GM19395 (cell line): ENCODE measurements at regions not wholly inside any gene's neighbourhood (a gene's known extent, or its start where the extent isn't known, plus 50 kb on each side); places are given as distances from the start of the nearest gene placed in this dataset.

Experiments used
- ATAC-seq: cut with Tn5 transposase; IDR thresholded peaks from one replicate; pipeline ENCODE4 v1.9.1; 2021; ENCODE audit warnings: mild to moderate bottlenecking, moderate library complexity; ENCODE audit not compliant: unreplicated experiment

DNA sequence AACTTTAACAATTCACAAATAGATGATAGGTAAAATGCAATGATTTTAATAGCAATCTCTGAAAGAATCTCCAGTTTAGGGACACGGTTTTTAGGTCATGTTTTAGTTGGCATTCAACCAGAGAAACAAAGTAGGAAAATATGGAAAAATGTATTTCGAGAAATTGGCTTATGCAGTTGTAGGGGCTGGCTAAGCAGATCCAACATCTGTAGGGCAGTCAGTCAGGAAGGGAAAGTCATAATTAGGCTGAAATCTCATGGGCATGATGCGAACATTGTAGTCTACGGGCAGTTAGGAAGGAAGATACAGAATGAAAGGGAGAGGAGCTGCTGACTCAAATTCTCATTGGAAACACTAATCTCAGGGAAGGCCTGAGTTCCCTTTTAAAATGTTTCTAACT lies 1276.0 kb upstream of the ADGRL4 start:
- no peak for ATAC-seq

DNA sequence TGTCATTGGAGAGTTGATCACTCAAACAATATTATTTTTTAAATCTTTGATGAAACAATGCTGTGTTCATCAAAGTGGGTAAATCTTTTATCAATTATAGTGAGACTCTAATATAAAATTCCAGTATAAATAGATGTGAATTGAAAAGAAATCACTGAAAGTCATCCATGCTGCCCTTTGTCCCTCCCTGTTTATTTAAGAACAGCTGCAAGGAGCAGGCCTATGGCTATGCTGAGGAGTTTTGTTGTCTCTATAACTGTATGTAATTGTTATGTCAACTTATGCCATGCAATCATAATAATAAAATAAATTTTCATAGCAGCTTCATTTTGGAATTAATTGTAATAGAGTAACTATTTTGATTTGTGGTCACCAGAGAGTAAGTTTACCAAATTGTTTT lies 1272.4 kb upstream of the ADGRL4 start:
- no peak for ATAC-seq

DNA sequence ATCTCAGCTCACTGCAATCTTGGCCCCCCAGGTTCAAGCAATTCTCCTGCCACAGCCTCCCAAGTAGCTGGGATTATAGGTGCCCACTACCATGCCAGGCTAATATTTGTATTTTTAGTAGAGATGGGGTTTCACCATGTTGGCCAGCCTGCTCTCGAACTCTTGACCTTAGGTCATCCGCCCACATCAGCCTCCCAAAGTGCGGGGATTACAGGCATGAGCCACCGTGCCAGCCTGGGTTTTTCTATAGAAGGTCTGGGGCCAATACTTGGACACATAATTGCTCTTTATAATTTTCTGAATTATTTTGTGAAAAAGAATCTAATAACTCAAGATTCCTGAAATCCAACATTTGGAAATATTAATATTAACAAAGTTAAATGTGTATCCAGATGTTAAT lies 1267.7 kb upstream of the ADGRL4 start:
- no peak for ATAC-seq

DNA sequence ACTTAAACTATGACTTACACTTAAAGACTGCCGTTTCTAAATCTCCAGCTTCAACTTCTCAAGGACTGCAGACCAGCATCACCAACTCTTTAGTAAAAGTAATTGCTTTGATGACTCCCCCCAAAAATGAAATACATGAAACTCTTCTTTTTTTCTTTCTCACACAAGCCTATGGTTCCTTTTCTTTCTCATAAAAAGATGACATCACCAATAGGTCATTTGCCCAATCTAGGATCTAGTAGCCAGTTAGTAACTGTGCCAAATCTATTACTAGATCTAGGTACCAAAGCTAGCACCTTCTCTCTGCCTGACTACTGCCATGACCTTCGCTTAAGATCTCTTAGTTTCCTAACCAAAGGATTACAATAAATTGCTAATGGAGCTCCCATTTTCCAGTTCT lies 1266.0 kb upstream of the ADGRL4 start:
- no peak for ATAC-seq

DNA sequence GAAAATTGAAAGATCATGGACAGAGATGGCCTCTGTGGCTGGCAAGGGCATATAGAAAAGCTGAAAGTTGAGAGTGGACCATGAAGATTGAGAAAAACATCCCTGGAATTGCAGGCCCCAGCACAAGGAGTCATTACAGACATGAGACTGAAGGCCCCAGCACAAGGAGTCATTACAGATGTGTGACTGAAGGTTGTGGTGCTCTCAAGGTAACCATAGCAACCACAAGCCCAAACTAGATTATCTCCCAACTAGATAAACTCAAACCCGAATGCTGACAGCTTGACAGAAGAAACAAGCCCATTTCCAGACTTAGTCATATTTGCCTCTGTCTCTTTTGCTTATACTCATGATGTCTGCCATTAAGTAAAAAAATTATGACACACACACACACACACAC lies 1252.1 kb upstream of the ADGRL4 start:
- no peak for ATAC-seq

GRCh38 chr1:80251591-80251990 lies 1245.1 kb upstream of the ADGRL4 start:
- ATAC-seq, result no peak

DNA sequence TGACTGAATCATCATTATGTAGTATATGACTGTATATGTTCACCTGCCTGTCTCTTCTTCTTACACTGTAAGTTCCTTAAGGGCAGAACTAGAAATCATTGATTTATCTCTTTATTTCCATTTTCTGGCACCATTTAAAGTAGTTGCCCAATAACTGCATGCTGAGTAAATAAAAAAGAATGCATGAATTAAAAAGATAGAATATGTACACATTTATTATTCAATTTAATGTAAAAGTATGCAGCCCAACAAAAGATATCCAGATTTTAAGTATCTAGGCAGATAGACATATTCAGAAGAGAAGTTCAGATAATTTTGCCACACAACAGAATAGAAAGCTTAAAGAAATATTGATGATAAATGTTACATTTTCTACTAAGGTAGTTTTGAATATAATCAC lies 1244.6 kb upstream of the ADGRL4 start:
- ATAC-seq, result no peak

DNA sequence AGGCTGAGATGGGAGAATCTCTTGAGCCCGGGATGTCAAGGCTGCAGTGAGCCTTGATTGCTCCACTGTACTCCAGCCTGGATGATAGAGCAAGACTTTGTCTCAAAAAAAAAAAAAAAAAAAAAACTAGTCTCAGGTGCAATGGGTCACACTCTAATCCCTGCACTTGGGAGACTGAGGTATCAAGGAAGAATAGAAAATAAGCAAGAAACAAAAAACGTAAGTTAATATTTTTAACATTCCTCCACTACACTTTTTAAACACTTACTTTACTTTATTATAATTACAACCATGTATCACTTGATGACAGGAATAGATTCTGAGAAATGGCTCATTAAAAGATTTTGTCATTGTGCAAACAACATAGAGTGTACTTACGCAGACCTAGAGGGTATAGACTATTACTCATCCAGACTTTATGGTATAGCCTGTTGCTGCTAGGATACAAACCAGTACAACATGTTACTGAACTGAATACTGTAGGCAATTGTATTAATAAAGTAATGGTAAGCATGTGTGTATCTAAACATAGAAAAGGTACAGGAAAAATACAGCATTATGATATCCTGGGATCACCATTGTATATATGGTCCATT lies 1244.1 kb upstream of the ADGRL4 start:
- ATAC-seq, result no peak

DNA sequence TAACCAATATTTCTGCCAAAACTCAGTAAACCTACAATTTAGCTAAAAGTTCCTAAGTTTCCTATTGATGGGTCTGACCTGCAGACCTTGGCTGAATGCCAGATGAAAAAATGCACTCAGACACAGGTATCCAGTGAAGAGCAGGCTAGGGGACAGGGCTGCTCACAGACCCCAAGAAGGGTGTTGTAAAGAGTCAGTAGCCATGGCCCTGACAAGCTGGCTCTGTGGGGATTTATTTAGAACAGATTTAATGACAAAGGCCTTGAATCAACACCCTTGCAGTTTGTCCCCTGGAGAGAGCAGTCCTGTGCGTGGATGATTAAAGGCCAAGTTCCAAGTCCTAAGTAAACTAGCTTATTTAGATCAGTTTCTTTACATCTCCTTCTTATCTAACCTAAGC lies 1243.2 kb upstream of the ADGRL4 start:
- ATAC-seq, result no peak

GRCh38 chr1:80248886-80249285 lies 1242.4 kb upstream of the ADGRL4 start:
- no peak for ATAC-seq

DNA sequence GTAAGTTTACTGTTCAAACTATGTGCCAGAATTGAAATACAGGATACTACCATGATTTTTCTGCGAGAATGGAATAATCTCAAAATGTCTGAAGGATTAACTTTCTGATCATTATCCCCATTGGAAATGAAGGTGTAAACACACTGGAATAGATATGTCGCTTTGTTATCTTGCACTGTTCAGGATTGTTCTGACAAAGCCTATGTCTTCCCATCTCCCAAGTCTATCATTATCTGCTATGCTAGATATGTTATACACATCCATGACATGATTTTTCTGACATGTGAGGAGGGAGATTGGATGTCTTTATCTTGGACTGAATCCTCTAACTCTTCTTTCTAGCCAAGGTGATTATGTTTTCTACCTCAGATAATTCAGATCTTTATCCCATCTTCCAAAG lies 1239.3 kb upstream of the ADGRL4 start:
- no peak for ATAC-seq

GRCh38 chr1:80244372-80244771 lies 1237.8 kb upstream of the ADGRL4 start:
- ATAC-seq, result no peak

DNA sequence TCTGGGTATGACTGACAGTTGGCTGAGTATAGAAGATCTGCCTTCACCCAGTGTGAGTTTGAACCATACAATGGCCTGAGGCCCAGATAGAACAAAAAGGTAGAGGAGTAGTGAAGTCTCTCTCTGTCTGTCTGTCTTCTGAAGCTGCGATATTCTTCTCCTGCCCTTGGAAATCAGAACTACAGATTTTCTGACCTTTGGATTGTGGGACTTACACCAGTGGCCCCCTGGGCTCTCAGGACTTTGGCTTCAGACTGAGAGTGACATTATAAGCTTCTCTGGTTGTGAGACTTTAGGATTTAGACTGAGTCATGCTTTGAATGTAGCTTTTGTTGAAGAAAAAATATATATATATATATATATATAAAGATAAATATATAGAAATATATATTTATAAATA lies 1235.0 kb upstream of the ADGRL4 start:
- no peak for ATAC-seq

DNA sequence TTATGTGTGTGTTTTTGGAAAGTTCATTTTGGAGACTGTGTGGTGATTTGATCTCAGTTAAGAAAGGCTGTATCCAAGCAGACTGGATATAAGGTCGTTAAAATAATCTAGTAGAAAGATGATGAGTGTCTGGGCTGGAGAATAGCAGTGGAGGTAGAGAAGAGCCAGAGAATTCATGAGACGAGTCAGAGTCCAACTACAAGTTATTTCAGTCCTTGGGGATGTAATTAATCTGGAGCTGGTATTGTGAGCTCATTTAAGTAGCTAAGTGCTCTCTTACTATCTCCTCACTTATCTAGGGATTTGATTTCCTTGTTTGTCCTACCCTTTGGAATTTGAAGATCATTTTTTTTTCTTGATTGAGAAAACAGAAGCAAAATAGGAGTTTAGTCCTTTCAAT lies 1219.0 kb upstream of the ADGRL4 start:
- no peak for ATAC-seq

DNA sequence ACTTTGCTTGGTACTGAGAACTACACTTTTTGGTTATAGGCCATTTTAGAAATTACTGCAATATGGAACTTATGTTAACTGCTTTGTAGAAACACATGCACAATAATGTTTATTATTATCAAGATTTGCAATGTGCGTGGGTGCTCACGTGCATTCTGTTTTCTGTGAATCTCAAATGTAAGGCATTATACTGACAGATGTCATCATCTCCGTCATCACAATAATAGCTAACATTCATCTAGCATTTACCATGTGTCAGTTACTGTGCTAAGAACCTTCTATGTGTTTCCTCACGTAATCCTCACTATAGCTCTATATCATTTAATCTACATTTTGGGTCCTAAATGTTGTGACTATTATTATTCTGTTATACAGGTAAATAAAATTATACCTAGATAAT lies 1214.8 kb upstream of the ADGRL4 start:
- no peak for ATAC-seq

DNA sequence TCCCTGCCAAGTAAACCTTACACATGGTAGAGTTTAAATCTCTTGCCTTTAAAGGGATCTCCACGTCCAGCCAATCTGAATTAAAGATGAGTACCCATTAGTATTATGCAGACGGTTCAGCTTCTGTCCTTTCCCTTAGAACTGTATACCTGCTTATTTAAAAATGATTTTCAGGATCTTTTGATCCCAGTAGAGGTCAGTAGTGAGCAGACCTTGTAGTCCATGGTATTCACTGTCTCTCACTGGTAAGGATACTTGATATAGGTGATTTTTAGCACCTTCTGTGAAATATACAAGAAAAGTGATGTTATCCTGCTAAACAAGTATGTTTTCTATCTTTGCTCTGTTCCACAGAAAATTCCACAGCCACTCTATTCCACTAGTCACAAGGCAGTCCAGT lies 1211.6 kb upstream of the ADGRL4 start:
- peak; percentile 74 for ATAC-seq

- no peak for ATAC-seq
Observed at GRCh38 chr1:80217377-80217986, 1211.0 kb upstream of the ADGRL4 start.

- ATAC-seq, result peak; percentile 51
Observed at GRCh38 chr1:80214888-80215540, 1208.5 kb upstream of the ADGRL4 start.

- ATAC-seq, result no peak
Observed at GRCh38 chr1:80212948-80213347, 1206.4 kb upstream of the ADGRL4 start.

- no peak for ATAC-seq
Observed at GRCh38 chr1:80211691-80212380, 1205.3 kb upstream of the ADGRL4 start.

- ATAC-seq, result no peak
Observed at GRCh38 chr1:80202118-80202517, 1195.6 kb upstream of the ADGRL4 start.

GRCh38 chr1:80194221-80194620 lies 1187.7 kb upstream of the ADGRL4 start:
- ATAC-seq, result no peak
